CD14-positive monocyte (primary cell): ENCODE measurements at regions not wholly inside any gene's neighbourhood (a gene's known extent, or its start where the extent isn't known, plus 50 kb on each side); places are given as distances from the start of the nearest gene placed in this dataset.

Source experiments
- DNase-seq, 3 donors: peaks; one replicate each; pipeline ENCODE4 v3.0.0-alpha.2; 2011 to 2022
- H2AFZ ChIP-seq: 2 replicates; pipeline ENCODE4 v1.6.0; 2012; ENCODE audit warnings: mild to moderate bottlenecking, low read depth, low read length, inconsistent platforms; ENCODE audit not compliant: insufficient read depth, poor library complexity, severe bottlenecking
- H3K27ac ChIP-seq, 2 donors: 1 replicate in 1 of 2; 2 replicates in 1 of 2; pipeline ENCODE4 v1.5.1; 2012 to 2013; ENCODE audit warnings: low read length in 2 of 2, control low read depth in 1 of 2, inconsistent platforms in 1 of 2, low read depth in 1 of 2, mild to moderate bottlenecking in 1 of 2
- H3K27me3 ChIP-seq, 2 donors: one replicate each; pipeline versions ENCODE4 v1.6.0 to v1.6.1; 2011 to 2013; ENCODE audit warnings: low read length in 2 of 2; ENCODE audit not compliant: control insufficient read depth in 2 of 2, insufficient read depth in 2 of 2
- H3K36me3 ChIP-seq, 2 donors: replicated peaks in 1 of 2; 1 replicate in 1 of 2; 2 replicates in 1 of 2; pipeline versions ENCODE4 v1.5.1 to v1.6.1; 2012 to 2013; ENCODE audit warnings: low read length in 2 of 2, control low read depth in 1 of 2, inconsistent platforms in 1 of 2, mild to moderate bottlenecking in 1 of 2; ENCODE audit not compliant: insufficient read depth in 2 of 2, control insufficient read depth in 1 of 2
- H3K4me1 ChIP-seq, 2 donors: 1 replicate in 1 of 2; 2 replicates in 1 of 2; pipeline versions ENCODE4 v1.5.1 to v1.6.1; 2012 to 2013; ENCODE audit warnings: low read length in 2 of 2, control low read depth in 1 of 2, inconsistent platforms in 1 of 2, mild to moderate bottlenecking in 1 of 2, moderate library complexity in 1 of 2; ENCODE audit not compliant: insufficient read depth in 2 of 2, control insufficient read depth in 1 of 2
- H3K4me2 ChIP-seq: replicated peaks from 2 replicates; pipeline ENCODE3; 2012; ENCODE audit warnings: low read length, moderate library complexity, mild to moderate bottlenecking; ENCODE audit not compliant: poor library complexity, severe bottlenecking; ENCODE audit errors: extremely low read depth
- H3K4me3 ChIP-seq, 3 experiments: fragments of 200-600 bp in 1 of 3; sonication (generic) in 1 of 3; replicated peaks in 1 of 3; 1 replicate in 2 of 3; 2 replicates in 1 of 3; pipeline ENCODE4 v1.5.1; 2011 to 2013; ENCODE audit warnings: low read length in 3 of 3, mild to moderate bottlenecking in 3 of 3, control low read depth in 2 of 3, low read depth in 2 of 3, inconsistent platforms in 1 of 3, moderate library complexity in 1 of 3
- H3K79me2 ChIP-seq: 2 replicates; pipeline ENCODE4 v1.6.0; 2012; ENCODE audit warnings: mild to moderate bottlenecking, control low read depth, inconsistent platforms, low read length, moderate library complexity; ENCODE audit not compliant: insufficient read depth
- H3K9ac ChIP-seq: 2 replicates; pipeline ENCODE4 v1.6.0; 2017; ENCODE audit warnings: low read length, mild to moderate bottlenecking; ENCODE audit not compliant: insufficient read depth, poor library complexity, severe bottlenecking
- H3K9me3 ChIP-seq, 2 donors: replicated peaks in 1 of 2; 1 replicate in 1 of 2; 2 replicates in 1 of 2; pipeline versions ENCODE4 v1.5.1 to v1.6.1; 2012 to 2013; ENCODE audit warnings: low read length in 2 of 2, control low read depth in 1 of 2; ENCODE audit not compliant: control insufficient read depth in 1 of 2, insufficient read depth in 1 of 2
- H4K20me1 ChIP-seq: 2 replicates; pipeline ENCODE4 v1.6.0; 2012; ENCODE audit warnings: mild to moderate bottlenecking, low read length, control low read depth, moderate library complexity; ENCODE audit not compliant: insufficient read depth
- H3K27ac Mint-ChIP-seq, 7 donors: one replicate each; pipeline ENCODE4 v1.8.0; 2020; ENCODE audit warnings: mild to moderate bottlenecking in 7 of 7, mixed read lengths in 7 of 7, moderate library complexity in 6 of 7, inconsistent platforms in 2 of 7
- H3K27me3 Mint-ChIP-seq, 3 donors: one replicate each; pipeline ENCODE4 v1.8.0; 2021 to 2022; ENCODE audit warnings: low read depth in 3 of 3, mild to moderate bottlenecking in 3 of 3, mixed read lengths in 3 of 3, moderate library complexity in 3 of 3, inconsistent platforms in 1 of 3
- H3K36me3 Mint-ChIP-seq, 2 donors: one replicate each; pipeline ENCODE4 v1.8.0; 2020; ENCODE audit warnings: mixed read lengths in 2 of 2, inconsistent platforms in 1 of 2, mild to moderate bottlenecking in 1 of 2
- H3K4me1 Mint-ChIP-seq: one replicate; pipeline ENCODE4 v1.8.0; 2020; ENCODE audit warnings: mild to moderate bottlenecking, mixed read lengths
- H3K4me3 Mint-ChIP-seq, 2 donors: one replicate each; pipeline ENCODE4 v1.8.0; 2020; ENCODE audit warnings: mild to moderate bottlenecking in 2 of 2, mixed read lengths in 2 of 2, moderate library complexity in 1 of 2
- H3K9me3 Mint-ChIP-seq, 7 donors: one replicate each; pipeline ENCODE4 v1.8.0; 2020 to 2022; ENCODE audit warnings: mixed read lengths in 7 of 7, mild to moderate bottlenecking in 6 of 7, moderate library complexity in 6 of 7, inconsistent platforms in 2 of 7
- WGBS: methylation state at CpG from one replicate; pipeline ENCODE4 v1.1.5; 2013; ENCODE audit warnings: missing lambda C conversion rate; ENCODE audit not compliant: insufficient coverage; 5-methylcytosine and 5-hydroxymethylcytosine counted together
- intact Hi-C, 2 donors: fragments of 100-400 bp; cut with micrococcal nuclease; formaldehyde crosslinking; loops; one replicate each; pipeline versions ENCODE4 v1.15.0 to v1.15.1; 2023
- TF ChIP-seq, protein P1 (sequence below): fragments of 200-600 bp; IDR thresholded peaks from one replicate; pipeline ENCODE4 v1.8.0; 2022; ENCODE audit warnings: antibody characterized with exemption, mild to moderate bottlenecking

DNA sequence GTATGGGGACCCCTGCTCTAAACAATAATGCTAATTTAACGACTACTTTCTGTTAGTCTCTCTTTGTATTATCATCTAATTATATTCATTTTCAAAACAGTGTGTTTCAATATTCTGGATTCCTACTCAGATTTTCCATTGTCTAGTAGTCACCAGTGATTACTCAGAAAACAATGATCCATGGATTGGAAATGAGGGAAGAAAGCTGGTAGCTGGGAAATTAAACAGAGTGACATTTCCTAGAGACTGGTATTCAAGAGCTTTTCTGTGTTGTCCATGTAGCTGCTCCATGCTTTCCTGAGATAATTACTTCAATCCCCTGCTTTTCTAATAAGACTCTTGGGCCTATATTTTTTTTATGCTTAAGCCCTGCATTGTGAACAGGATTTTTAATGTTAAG is 1862.1 kb upstream of the C9orf72 start:
- WGBS: no CpG with 5 or more reads among the region's 1 CpG
- Histone ChIP-seq H3K9me3 (no peaks in the 10 kb centered on the region), H3K9ac (no peak overlapping the region), H3K4me1 (no peaks in the 10 kb centered on the region), H3K36me3 (no peaks in the 10 kb centered on the region), H3K4me2 (no peak overlapping the region), H3K27me3 (no peaks in the 10 kb centered on the region), H3K4me3 (no peak overlapping the region), H2AFZ (no peak overlapping the region), H3K27ac (no peak overlapping the region), H4K20me1 (no peaks in the 10 kb centered on the region), H3K79me2 (no peaks in the 10 kb centered on the region)
- Mint-ChIP-seq H3K36me3 (no peaks in the 10 kb centered on the region), H3K27me3 (no peaks in the 10 kb centered on the region), H3K27ac (no peak overlapping the region), H3K9me3 (peaks cover 0 to 10% (median 5%) of the 10 kb centered on the region in 7 donors), H3K4me1 (no peaks in the 10 kb centered on the region), H3K4me3 (no peak overlapping the region)
- intact Hi-C loops: no loop called here
- no peak for DNase-seq
- TF ChIP-seq, protein P1, sequence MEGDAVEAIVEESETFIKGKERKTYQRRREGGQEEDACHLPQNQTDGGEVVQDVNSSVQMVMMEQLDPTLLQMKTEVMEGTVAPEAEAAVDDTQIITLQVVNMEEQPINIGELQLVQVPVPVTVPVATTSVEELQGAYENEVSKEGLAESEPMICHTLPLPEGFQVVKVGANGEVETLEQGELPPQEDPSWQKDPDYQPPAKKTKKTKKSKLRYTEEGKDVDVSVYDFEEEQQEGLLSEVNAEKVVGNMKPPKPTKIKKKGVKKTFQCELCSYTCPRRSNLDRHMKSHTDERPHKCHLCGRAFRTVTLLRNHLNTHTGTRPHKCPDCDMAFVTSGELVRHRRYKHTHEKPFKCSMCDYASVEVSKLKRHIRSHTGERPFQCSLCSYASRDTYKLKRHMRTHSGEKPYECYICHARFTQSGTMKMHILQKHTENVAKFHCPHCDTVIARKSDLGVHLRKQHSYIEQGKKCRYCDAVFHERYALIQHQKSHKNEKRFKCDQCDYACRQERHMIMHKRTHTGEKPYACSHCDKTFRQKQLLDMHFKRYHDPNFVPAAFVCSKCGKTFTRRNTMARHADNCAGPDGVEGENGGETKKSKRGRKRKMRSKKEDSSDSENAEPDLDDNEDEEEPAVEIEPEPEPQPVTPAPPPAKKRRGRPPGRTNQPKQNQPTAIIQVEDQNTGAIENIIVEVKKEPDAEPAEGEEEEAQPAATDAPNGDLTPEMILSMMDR: no peak

DNA sequence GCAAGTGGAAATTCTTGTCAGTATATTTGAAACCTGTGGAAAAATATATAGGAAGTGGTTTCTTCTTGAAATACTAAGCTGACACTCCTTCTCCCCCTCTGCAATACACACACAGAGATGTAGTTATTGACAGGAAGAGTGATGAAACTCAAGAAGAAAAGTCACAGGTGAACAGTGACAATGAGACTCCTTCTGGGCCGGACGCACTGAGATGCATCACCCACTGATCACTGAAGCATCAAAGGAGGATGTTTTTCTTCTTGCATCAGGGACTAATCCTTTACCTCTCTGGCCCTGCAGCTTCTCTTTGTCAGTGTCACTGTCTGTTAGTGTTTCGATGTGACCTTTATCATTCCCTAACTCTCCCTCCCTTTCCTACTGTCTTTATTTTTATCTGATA is 1864.2 kb upstream of the C9orf72 start:
- H3K4me1 Mint-ChIP-seq: no peaks in the 10 kb centered on the region
- Histone ChIP-seq H3K79me2 (no peaks in the 10 kb centered on the region), H3K4me3 (no peak overlapping the region), H4K20me1 (no peaks in the 10 kb centered on the region), H3K27ac (no peak overlapping the region), H3K36me3 (no peaks in the 10 kb centered on the region), H3K4me2 (no peak overlapping the region), H2AFZ (no peak overlapping the region), H3K9me3 (peaks cover 0 to 5% of the 10 kb centered on the region in 2 donors), H3K4me1 (no peaks in the 10 kb centered on the region), H3K27me3 (no peaks in the 10 kb centered on the region), H3K9ac (no peak overlapping the region)
- peaks cover 0 to 1% (median 0%) of the 10 kb centered on the region in 3 donors for H3K27me3 Mint-ChIP-seq
- 75% methylated on average over 2 of the region's 3 CpGs for WGBS
- intact Hi-C loops: no loop called here
- no peak overlapping the region for H3K4me3 Mint-ChIP-seq
- H3K27ac Mint-ChIP-seq: no peak overlapping the region
- no peaks in the 10 kb centered on the region for H3K36me3 Mint-ChIP-seq
- DNase-seq: no peak
- H3K9me3 Mint-ChIP-seq: peaks cover 0 to 6% (median 4%) of the 10 kb centered on the region in 7 donors
- TF ChIP-seq, protein P1: no peak
